ENCODE measurements at regions not wholly inside any gene's neighbourhood (a gene's known extent, or its start where the extent isn't known, plus 50 kb on each side); places are given as distances from the start of the nearest gene placed in this dataset.

- 61 to 72% methylated on average over 10 of the region's 10 CpGs for WGBS, 2 donors
- no peak overlapping the region for H3K4me3 ChIP-seq (ENCODE audit: low read depth, poor library complexity, severe bottlenecking)
- DNase-seq (ENCODE audit: low spot score in 2 of 2), result no peak
- no peak for TF ChIP-seq POLR2A (IDR thresholded peaks at IDR 0.05)
- intact Hi-C loops (cut with DNase I; ENCODE audit: low total_unique reads), result no loop called here
These were observed 79.9 kb upstream of the MYT1L start for GRCh38 chr2:2410987-2411386.

GRCh38 chr2:2409481-2409880 is 78.4 kb upstream of the MYT1L start:
- 69 to 72% methylated on average over 2 of the region's 2 CpGs for WGBS, 2 donors
- no peak for DNase-seq (ENCODE audit: low spot score in 2 of 2)
- intact Hi-C loops (cut with DNase I; ENCODE audit: low total_unique reads), result no loop called here
- H3K4me3 ChIP-seq (ENCODE audit: low read depth, poor library complexity, severe bottlenecking), result no peak overlapping the region
- TF ChIP-seq POLR2A (IDR thresholded peaks at IDR 0.05) (no peak), CTCF (IDR thresholded peaks at IDR 0.05) (no peak)

GRCh38 chr2:2405780-2406179 is 74.7 kb upstream of the MYT1L start:
- intact Hi-C loops (cut with DNase I; ENCODE audit: low total_unique reads), result no loop called here
- H3K4me3 ChIP-seq (ENCODE audit: low read depth, poor library complexity, severe bottlenecking), result no peak overlapping the region
- TF ChIP-seq POLR2A (IDR thresholded peaks at IDR 0.05), result no peak
- TF ChIP-seq CTCF (IDR thresholded peaks at IDR 0.05), result no peak
- DNase-seq (ENCODE audit: low spot score in 2 of 2), result no peak
- 68 to 78% methylated on average over 1 of the region's 1 CpG for WGBS, 2 donors

- no peak for DNase-seq (ENCODE audit: low spot score in 2 of 2)
- 79 to 85% methylated on average over 16 to 18 of the region's 18 CpGs for WGBS, 2 donors
- no peak overlapping the region for H3K4me3 ChIP-seq (ENCODE audit: low read depth, poor library complexity, severe bottlenecking)
- TF ChIP-seq CTCF (IDR thresholded peaks at IDR 0.05) (no peak), POLR2A (IDR thresholded peaks at IDR 0.05) (no peak)
- intact Hi-C loops (cut with DNase I; ENCODE audit: low total_unique reads), result no loop called here
These were observed 69.4 kb upstream of the MYT1L start for GRCh38 chr2:2400286-2401038.

GRCh38 chr2:2399396-2399795 is 68.3 kb upstream of the MYT1L start:
- no peak for DNase-seq (ENCODE audit: low spot score in 2 of 2)
- H3K4me3 ChIP-seq (ENCODE audit: low read depth, poor library complexity, severe bottlenecking), result no peak overlapping the region
- 66 to 68% methylated on average over 8 of the region's 8 CpGs for WGBS, 2 donors
- intact Hi-C loops (cut with DNase I; ENCODE audit: low total_unique reads), result no loop called here
- TF ChIP-seq CTCF (IDR thresholded peaks at IDR 0.05), result no peak
- no peak for TF ChIP-seq POLR2A (IDR thresholded peaks at IDR 0.05)

- no peak overlapping the region for H3K4me3 ChIP-seq (ENCODE audit: low read depth, poor library complexity, severe bottlenecking)
- no peak for DNase-seq (ENCODE audit: low spot score in 2 of 2)
- TF ChIP-seq CTCF (IDR thresholded peaks at IDR 0.05), result no peak
- no peak for TF ChIP-seq POLR2A (IDR thresholded peaks at IDR 0.05)
- 67 to 81% methylated on average over 2 of the region's 2 CpGs for WGBS, 2 donors
- intact Hi-C loops (cut with DNase I; ENCODE audit: low total_unique reads), result no loop called here
These were observed 61.3 kb upstream of the MYT1L start for GRCh38 chr2:2392332-2392731.

All from lower leg skin (tissue), 4 donors.